G401 (cell line): ENCODE measurements at regions not wholly inside any gene's neighbourhood (a gene's known extent, or its start where the extent isn't known, plus 50 kb on each side); places are given as distances from the start of the nearest gene placed in this dataset.

Source experiments
- DNase-seq: peaks from one replicate; pipeline ENCODE4 v3.0.0-alpha.2; 2015; ENCODE audit warnings: low spot score
- in situ Hi-C: cut with HindIII; loops from 2 replicates; pipeline ENCODE4 v1.10.0; 2016; ENCODE audit warnings: low sequenced_read_pairs, mixed read lengths

- no peak for DNase-seq
- in situ Hi-C loops = no loop called here
These were observed 1282.1 kb downstream of the TBC1D22A start for GRCh38 chr22:48044487-48045060.

DNA sequence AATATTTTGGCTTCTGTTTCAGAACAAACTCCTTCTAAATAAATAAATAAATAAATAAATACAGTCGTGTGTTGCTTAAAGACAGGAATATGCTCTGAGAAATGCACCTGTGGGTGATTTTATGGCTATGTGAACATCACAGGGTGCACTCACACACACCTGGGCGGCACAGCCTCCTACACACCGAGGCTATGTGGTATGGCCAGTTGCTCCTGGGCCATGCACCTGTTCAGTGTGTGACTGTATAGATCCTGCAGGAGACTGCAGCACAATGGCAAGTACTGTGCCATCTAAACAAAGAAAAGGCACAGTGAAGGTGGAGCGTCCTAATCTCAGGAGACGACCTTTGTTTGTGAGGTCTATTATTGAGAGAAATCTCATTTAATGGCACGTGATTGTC, 1281.1 kb downstream of the TBC1D22A start:
- in situ Hi-C loops = no loop called here
- DNase-seq = no peak

- no peak for DNase-seq
- in situ Hi-C loops = no loop called here
These were observed 1280.4 kb downstream of the TBC1D22A start for GRCh38 chr22:48042621-48043395.

DNA sequence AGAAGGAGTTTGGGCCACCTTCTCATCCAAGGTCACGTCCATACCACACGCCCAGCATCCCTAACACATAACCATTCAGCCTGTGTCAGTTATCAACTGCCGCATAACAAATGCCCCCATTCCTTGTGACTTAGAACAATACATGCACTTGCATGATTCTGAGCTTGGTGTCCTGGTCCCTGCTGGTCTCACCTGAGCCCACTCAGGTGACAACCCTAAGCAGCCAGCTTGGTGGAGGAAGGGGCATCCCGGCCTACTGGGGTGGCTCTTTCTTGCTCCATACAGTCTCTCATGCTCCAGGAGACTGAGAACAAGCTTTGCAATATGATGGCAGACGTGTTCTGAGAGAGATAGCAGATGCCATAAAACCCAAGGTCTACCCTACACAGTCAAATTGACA, 1276.9 kb downstream of the TBC1D22A start:
- in situ Hi-C loops = no loop called here
- no peak for DNase-seq

DNA sequence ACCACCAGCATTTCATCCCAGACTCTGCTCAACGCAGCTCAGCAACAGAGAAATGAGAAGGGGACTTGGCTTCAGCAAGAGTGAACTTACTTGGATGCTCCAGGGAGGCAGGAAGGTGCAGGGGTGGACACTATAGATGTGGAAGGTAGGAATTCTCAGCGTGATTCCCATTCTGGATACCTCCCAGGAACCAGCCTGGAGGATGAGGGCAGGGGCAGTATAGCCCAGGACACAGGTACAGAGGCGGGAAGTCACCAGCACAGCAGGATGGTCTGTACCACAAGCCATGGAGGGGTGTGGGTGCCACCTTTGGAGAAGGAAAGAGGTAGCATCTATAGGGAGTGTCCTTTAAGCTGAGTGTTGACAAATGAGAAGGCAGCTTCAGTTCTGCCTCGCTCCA, 1275.2 kb downstream of the TBC1D22A start:
- no peak for DNase-seq
- in situ Hi-C loops = no loop called here

DNA sequence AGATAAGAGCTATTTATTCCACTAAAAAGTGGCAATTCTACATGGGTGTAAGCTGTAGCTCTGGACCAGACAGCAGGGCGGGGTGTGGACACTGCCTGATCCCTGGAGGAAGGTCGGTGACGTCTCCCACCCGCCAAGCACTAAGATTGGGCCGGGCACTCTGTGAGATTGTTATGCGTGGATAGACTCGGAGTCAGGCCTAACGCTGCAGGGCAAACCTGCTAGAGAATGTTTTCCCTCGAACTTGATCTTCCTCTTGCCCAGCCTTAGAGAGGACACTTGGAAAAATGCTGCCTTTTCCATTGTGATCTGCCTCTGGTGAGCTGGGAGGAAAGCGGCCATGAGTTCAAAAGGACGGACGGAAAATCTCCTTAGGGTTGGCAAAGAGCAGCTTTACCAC, 1273.4 kb downstream of the TBC1D22A start:
- in situ Hi-C loops = no loop called here
- DNase-seq = no peak

DNA sequence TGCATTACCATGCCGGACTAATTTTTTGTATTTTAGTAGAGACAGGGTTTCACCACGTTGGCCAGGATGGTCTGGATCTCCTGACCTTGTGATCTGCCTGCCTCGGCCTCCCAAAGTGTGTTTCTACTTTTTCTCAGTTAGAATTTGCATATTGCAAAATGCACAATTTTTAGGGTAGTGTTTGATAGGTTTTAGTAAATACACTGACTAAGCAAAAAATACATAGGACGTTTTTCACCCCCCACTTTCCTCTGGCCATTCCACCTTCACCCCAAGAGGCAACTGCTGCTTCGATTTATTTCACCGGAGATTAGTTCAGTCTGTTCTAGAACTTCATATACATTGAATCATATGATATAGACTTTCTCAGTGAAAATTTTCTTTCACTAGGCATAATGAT, 1269.1 kb downstream of the TBC1D22A start:
- in situ Hi-C loops = no loop called here
- DNase-seq = no peak

- in situ Hi-C loops = no loop called here
- DNase-seq = peak; percentile 57
These were observed 1262.6 kb downstream of the TBC1D22A start for GRCh38 chr22:48025096-48025495.

DNA sequence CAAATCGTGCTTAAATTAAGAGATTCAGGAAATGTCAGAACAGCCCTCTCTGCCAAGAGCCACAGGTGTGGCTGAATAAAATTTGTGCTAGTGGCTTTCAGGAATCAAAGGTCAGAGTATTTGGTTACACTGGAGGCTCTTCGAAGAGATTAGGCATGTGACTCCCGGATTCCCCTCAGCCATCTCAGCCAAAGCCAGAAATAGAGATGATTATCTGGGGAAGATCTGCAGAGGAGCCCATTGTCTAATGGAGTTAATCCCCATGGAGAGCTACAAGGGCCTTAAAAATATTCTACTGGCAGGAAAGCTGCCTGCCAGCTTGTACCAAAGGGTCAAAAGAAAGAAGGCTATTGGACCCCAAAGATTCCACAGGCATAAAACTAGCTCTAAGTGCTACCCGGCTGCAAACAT, 1259.5 kb downstream of the TBC1D22A start:
- in situ Hi-C loops = no loop called here
- no peak for DNase-seq

GRCh38 chr22:48018346-48018745, 1255.9 kb downstream of the TBC1D22A start:
- peak; percentile 33 for DNase-seq
- in situ Hi-C loops = no loop called here

DNA sequence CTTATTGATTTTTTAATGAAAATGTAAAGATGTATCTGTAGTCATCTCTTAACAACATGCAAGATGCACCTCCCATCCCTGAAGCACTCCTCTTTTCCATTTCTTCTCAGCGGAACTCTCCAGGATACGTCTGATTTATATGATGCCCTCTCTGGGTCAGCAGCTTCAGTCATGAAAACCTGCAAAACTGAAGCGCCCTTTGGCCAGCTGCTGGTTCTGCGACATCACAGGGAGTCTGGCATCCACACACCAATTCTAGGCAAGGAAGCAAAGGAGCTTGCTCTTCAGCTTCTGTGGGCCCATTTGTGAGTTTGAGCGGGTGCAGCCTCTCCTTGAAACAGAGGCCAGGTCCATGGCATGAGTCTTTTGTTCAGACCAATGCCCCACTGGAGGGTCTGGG, 1253.3 kb downstream of the TBC1D22A start:
- in situ Hi-C loops = no loop called here
- no peak for DNase-seq

GRCh38 chr22:48004936-48005335, 1242.5 kb downstream of the TBC1D22A start:
- DNase-seq = peak; percentile 93
- in situ Hi-C loops = no loop called here

GRCh38 chr22:48004038-48004437, 1241.6 kb downstream of the TBC1D22A start:
- in situ Hi-C loops = no loop called here
- DNase-seq = no peak

GRCh38 chr22:48001101-48001500, 1238.7 kb downstream of the TBC1D22A start:
- DNase-seq = no peak
- in situ Hi-C loops = no loop called here

- in situ Hi-C loops = no loop called here
- DNase-seq = no peak
These were observed 1235.2 kb downstream of the TBC1D22A start for GRCh38 chr22:47997612-47998011.

DNA sequence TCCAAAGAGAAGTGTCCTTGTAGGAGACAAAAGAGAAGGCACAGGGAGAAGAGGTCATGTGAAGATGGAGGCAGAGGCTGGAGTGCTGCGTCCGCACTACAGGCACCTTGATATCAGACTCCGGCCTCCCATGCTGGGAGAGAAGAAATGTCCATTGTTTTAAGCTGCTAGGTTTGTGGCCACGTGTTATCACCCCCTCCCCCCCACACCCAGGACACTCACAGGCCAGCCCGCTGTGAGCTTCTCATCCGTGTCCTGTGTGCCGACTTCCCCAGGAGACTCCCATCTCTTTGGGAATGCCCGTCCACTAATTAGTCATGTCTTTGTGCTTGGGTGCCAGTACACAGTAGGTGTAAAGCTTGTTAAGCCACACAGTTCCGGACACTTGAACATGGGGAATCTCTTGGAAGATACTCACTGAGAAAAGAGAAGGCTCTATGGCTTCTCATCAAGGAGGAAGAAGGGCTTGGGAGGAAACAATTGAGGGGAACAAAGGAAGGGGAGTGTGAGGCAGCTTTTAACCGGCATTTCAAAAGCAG, 1234.7 kb downstream of the TBC1D22A start:
- in situ Hi-C loops = no loop called here
- DNase-seq = no peak

GRCh38 chr22:47996446-47996857, 1234.0 kb downstream of the TBC1D22A start:
- DNase-seq = no peak
- in situ Hi-C loops = no loop called here

GRCh38 chr22:47995718-47996117, 1233.3 kb downstream of the TBC1D22A start:
- in situ Hi-C loops = no loop called here
- DNase-seq = no peak

DNA sequence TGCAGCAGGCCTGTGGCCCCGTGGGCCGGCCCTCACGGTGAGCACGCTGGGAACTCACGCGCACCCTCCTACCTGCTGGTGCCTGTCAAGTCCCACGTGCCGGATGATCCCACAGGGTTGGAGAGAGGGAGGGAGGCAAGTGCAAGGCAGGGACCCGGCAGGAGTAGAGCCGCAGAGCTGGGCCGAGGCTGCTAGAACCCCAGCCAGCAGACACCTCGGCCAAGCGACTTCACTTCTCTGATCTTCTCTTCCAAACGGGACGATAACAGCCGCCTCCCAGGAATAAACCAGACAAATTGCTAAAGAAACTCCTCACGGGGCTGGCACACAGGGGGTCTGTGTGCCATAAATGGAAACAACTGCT, 1232.8 kb downstream of the TBC1D22A start:
- no peak for DNase-seq
- in situ Hi-C loops = no loop called here

DNA sequence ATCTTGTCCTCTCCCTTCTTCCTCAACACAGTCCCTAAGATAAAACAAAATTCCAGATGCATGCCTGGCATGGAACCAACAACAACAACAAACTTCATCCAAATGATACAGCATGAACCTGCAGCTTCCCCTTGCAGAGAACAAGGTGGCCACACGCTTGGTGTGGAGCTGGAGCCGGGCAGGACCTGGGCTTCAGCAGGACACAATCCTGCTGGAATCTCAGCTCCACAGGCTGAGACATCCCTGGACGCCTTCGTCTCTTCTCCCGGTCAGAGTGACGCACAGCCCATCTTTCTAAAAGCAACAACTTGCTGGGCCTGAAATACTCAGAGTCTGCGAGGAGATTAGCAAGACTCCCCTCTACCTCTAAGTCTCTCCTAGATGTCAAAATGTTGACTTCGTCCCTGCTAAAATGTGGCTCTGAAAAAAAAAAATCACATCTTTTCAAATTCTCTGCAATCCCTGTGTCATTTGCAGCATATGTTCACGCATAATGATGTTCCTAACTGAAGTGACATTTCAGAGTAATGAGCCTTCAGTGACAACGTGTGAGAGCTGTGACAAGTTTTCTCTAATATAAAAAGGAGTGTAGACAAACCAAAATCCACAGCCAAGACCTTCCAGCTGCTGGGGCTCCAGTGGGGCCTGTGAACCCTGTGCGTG, 1232.3 kb downstream of the TBC1D22A start:
- in situ Hi-C loops = no loop called here

More for the DNA sequence above, 1232.3 kb downstream of the TBC1D22A start:
- no peak for DNase-seq
